NB4 (cell line): ENCODE measurements at regions not wholly inside any gene's neighbourhood (a gene's known extent, or its start where the extent isn't known, plus 50 kb on each side); places are given as distances from the start of the nearest gene placed in this dataset.

ENCODE experiments used
- TF ChIP-seq, protein P1 (sequence below): IDR thresholded peaks from 2 replicates; pipeline ENCODE4 v1.6.1; 2011; ENCODE audit warnings: low read depth, low read length
- TF ChIP-seq, protein P2 (sequence below): IDR thresholded peaks from one replicate; pipeline ENCODE4 v1.5.1; 2012; ENCODE audit warnings: low read depth, low read length

DNA sequence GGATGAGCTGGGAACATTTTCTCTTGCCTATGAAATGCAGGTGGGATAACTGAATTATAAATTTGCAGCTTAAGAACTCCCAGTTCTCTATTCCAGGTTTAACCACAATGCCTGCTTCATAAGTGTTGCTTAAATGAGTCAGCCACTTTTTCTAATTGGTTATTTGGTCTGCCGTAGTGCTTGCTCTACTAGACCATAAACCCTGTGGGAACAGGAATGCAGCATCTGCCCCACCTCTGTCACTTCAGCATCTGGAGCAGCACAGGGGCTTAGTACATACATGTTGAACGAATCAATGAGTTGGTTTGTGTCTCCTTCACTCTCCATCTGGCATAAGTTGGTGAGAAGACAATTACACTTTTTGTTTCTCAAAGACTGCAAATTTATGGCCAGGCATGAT lies 95.2 kb upstream of the PTER start:
- TF ChIP-seq, protein P1, sequence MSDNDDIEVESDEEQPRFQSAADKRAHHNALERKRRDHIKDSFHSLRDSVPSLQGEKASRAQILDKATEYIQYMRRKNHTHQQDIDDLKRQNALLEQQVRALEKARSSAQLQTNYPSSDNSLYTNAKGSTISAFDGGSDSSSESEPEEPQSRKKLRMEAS = no peak
- TF ChIP-seq, protein P2, sequence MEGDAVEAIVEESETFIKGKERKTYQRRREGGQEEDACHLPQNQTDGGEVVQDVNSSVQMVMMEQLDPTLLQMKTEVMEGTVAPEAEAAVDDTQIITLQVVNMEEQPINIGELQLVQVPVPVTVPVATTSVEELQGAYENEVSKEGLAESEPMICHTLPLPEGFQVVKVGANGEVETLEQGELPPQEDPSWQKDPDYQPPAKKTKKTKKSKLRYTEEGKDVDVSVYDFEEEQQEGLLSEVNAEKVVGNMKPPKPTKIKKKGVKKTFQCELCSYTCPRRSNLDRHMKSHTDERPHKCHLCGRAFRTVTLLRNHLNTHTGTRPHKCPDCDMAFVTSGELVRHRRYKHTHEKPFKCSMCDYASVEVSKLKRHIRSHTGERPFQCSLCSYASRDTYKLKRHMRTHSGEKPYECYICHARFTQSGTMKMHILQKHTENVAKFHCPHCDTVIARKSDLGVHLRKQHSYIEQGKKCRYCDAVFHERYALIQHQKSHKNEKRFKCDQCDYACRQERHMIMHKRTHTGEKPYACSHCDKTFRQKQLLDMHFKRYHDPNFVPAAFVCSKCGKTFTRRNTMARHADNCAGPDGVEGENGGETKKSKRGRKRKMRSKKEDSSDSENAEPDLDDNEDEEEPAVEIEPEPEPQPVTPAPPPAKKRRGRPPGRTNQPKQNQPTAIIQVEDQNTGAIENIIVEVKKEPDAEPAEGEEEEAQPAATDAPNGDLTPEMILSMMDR = no peak
